GM19043 (cell line): ENCODE measurements at regions not wholly inside any gene's neighbourhood (a gene's known extent, or its start where the extent isn't known, plus 50 kb on each side); places are given as distances from the start of the nearest gene placed in this dataset.
"Not testable (repeated sequence)": the region's sequence is repeated elsewhere in the genome, so short reads cannot be mapped to it uniquely, and the experiment has no call there.

Source experiments
- ATAC-seq: cut with Tn5 transposase; IDR thresholded peaks from one replicate; pipeline ENCODE4 v1.9.1; 2021; ENCODE audit warnings: low read depth; ENCODE audit not compliant: unreplicated experiment

DNA sequence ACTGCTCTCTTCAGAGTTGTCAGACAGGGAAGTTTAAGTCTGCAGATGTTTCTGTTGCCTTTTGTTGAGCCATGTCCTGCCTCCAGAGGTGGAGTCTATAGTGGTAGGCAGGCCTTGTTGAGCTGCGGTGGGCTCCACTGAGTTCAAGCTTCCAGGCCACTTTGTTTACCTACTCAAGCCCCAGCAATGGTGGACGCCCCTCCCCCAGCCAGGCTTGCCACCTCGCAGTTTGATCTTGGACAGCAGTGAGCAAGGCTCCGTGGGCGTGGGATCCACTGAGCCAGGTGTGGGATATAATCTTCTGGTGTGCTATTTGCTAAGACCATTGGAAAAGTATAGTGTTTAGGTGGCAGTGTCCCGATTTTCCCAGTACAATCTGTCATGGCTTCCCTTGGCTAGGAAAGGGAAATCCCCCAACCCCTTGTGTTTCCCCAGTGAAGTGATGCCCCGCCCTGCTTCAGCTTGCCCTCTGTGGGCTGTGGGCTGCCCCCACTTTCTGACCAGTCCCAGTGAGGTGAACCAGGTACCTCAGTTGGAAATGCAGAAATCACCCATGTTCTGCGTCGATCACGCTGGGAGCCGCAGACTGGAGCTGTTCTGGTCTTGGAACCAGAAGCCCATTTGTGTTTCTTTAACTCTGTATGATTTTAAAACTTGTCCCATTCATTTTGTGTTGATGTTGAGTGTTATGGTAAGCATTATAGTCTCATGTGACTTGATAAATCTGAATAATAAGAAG is 89.2 kb upstream of the CALCR start:
- ATAC-seq = no peak

DNA sequence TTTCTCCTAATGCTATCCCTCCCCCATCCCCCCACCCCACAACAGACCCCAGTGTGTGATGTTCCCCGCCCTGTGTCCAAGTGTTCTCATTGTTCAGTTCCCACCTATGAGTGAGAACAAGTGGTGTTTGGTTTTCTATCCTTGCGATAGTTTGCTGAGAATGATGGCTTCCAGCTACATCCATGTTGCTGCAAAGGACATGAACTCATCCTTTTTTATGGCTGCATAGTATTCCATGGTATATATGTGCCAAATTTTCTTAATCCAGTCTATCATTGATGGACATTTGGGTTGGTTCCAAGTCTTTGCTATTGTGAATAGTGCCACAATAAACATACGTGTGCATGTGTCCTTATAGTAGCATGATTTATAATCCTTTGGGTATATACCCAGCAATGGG is 83.6 kb upstream of the CALCR start:
- ATAC-seq = not testable (repeated sequence)

DNA sequence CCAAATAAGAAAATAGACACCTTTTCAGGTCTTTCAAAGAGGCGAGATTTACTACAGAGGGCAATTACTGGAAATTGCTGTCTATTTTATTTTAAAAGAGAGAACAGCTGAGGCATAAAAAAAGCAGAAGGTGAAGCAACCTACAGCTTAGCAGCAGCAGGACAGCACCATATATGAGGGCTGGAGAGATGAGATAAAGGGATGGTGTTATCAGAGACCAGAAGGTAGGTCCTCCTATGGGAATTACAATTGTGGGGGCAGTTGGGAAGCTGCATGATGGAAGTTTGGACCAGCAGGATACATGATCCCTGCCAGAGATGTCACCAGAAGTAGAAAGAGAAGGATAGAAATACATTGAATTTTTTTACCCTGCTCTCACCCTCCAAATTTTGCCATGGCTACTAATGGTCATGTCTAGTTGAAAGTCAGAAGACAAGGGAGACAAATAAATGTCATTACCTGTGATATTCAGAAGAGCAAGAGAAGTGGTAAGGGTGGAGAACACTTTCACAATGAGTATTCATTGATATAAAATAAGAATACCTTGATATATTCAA is 77.2 kb upstream of the CALCR start:
- no peak for ATAC-seq

DNA sequence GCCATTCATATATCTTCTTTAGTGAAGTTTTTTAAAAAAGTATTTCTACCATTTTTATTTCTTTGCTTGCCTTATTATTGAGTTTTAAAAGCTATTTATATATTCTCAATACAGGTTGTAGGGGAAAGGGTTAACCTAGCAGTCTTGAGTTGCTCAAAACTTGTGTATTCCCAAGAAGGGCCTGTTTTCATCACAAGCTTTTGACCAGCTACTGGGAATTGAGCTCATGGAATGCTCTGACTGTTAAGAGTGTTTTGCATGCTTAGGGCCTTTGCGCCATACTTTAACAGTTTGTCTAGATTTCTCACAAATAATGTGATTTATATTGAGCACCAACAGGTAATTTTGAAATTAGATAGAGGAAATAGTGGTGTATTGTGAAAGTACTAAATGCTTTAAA is 72.0 kb upstream of the CALCR start:
- no peak for ATAC-seq

DNA sequence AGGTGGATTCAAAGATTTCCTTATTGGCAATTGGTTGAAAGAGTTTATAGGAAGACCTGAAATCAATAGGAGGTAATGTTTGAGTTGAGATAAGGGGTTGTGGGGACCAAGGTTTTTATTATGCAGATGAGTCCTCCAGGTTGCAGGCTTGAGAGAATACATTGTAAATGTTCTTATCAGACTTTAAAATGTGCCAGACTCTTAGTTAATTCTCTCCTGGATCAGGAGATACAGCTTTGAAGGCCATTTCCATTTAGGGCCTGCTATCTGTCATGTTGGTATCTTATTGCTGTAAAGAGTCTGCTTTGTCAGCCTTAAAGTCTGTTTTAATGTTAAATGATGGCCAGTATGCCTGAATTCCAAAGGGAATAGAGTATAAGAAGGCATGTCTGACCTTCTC is 61.8 kb upstream of the CALCR start:
- no peak for ATAC-seq

DNA sequence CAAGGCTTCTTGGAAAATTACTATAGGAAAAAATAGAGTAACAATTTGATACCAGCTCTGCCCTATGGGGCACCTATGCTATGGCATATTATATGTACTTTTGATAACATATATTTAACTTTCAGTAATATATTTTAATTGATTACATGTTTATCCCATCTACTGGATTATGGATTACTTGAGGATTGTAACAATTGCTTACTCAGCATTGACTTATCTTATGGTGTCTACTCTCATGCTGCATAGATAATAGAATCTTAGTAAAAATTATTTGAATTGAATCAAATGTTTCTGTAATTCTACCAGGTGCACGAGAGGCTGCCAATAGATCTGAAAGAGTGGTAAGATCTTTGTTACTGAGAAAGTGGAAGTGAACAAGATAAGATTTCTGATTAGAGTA is 57.8 kb upstream of the CALCR start:
- ATAC-seq = no peak

DNA sequence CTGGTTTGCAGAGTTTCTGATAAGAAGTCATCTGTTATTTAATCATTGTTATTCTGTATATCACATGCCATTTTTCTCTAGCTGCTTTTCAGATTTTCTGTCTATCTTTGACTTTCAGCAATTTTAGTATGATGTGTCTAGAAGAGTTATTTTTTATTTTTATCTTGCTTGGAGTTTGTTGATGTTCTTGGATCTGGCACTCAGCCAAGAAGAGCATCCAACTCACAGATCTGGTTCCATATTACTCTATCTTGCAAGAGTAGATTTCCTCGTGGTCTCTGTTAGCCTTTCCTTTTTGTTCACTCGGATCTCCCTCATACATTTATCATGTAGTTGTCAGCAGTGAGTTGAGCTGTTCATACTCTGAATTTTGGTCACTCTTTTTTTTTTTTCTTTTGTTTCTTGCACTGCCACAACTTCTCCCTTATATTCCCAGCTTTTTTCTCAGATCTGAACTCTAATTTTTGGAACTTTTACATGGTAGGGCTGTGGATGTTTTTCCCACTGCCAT is 54.8 kb upstream of the CALCR start:
- no peak for ATAC-seq

DNA sequence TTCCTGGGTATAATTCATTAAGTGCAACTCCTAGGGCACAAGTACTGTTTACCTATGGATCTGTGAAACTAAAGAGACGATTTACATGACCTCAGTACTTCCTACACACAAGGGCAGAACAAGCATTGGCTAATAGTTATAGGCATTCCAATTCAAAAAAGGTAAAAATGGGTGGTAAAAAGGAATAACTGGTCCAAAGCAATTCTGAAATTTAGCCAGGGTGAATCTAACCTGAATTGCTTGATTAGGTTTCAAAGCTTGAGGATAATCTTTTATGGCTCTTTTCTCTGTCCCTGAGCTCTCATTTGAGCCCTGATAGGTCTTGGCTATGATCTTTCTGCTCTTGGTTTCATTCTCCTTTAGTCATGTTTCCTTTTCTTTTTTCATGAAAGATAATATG is 52.3 kb upstream of the CALCR start:
- no peak for ATAC-seq
